ENCODE measurements at regions not wholly inside any gene's neighbourhood (a gene's known extent, or its start where the extent isn't known, plus 50 kb on each side); places are given as distances from the start of the nearest gene placed in this dataset.

DNA sequence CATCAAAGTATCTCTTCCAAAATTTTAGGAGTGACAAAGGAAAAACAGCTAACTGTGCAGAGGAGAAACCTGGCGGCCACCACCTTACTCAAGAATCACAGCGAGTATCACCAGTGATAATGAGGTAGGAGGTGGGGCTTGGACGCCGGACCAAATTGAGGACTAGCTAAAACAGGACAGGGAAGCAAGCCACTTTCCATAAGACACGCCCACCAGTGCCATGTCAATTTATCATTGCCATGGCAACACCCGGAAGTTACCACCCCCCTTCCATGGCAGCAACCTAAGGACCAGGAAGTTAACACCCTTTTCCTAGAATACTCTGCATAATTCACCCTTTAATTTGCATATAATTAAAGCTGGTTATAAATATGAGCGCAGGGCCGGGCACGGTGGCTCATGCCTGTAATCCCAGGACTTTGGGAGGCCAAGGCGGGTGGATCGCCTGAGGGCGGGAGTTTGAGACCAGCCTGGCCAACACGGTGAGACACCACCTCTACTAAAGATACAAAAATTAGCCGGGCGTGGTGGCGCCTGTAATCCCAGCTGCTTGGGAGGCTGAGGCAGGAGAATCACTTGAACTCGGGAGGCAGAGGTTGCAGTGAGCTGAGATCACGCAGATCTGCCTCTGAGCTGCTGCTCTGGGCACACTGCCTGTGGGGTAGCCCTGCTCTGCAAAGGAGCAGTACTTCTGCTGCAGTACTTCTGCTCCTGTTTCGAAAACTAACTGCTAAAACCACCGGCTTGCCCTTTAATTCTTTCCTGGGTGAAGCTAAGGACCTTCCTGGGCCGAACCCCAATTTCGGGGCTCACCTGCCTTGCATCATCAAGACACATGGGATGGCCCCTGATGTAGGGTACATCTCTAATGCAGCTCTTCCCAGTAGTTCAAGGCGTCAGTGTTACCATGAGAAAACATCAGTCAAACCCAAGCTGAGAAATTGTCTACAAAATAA, 116.7 kb downstream of the HMX1 start:
- peak; percentile 25 for DNase-seq

- DNase-seq, result no peak
Measured at GRCh38 chr4:8748236-8748575, 123.4 kb downstream of the HMX1 start.

- peak; percentile 54 for DNase-seq
Measured at GRCh38 chr4:8747467-8748235, 124.0 kb downstream of the HMX1 start.

GRCh38 chr4:8746523-8747466, 124.8 kb downstream of the HMX1 start:
- DNase-seq, result peak; percentile 24

DNA sequence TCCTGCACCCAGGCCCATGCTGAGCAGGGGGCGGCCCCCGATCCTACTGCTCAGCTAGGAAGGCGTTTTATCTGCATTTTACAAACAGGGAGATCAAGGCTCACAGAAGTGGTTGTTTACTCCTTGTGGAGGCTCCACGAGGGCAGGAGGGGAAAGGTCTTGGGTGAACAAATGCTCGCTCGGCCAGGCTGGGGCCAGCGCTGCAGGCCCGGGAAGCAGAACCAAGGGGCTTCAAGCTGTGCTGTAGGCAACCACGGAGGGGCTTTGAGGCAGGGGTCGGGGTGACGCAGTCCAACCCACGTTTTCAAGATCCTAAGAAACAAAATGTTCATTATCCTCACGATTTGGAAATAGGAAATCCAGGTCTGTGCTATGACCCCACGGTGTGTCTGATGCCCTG, 125.8 kb downstream of the HMX1 start:
- DNase-seq, result peak; percentile 37

DNA sequence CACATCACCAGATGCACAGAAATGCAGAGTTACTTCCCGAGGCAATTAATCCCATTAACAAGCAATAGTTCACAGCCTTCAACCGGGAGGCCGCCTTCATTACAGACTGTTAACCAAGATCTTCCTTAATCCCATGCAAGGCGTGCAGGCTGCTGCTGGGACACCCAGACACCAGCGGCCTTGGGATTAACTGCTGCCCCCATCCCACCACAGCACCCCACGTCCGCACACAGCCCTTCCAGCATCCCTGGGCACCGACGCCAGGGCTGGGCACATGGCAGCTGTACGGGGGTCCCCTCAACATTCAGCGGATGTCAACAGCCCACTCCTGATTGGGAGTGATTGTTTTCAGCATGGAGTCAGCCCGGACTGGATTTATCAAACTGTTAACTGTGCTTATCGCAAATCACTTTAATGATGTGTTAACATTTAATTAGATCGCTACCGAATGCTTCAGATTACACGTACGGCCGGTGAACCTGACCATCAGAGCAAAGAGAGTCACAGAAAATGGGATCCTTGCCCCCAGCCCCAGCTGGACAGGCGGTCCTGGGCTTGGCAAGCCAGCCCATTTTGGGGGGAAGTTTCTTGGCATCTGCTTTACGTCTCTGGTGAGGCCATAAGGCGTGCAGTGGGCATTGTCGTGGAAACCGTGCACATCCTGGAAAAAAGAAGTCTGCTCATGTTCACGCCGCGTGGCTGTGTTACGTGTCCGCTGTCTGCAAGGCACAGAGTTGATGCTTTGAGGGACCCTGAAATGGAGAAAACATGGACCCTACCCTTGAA, 126.4 kb downstream of the HMX1 start:
- peak; percentile 43 for DNase-seq

DNA sequence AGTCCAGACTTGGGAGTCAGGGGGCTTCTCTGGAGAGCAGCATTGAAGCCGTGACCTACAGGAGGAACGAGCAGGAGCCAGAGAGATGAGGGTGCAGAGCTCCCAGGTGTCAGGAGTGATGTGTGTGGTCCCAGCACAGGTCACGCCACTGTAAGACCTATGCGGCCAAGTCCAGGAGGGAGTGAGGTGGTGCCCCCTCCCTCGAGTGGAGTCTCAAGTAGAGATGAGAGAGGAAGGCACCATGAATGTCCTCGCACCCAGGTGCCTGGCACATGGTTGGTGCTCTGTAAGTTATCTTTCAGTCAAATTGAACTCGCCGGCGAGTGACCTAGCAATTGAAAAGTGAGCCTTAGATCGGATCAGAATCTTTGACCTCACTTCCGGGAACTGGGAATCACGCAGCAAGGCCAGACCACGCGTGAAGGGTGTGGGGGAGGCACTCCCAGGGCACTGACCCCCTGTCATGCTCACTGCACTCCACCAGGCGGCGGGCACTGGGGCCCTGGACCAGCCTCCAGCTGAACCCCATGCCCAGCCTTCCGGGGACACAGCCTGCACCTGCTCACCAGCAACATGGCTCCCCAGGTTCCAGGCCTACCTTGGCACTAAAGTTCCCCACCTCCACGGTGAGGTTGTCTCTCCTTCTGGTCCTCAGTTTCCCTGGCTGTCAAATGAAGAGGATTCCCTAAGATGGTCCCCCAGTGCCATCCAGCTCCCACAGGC, 127.4 kb downstream of the HMX1 start:
- peak; percentile 47 for DNase-seq

- peak; percentile 29 for DNase-seq
Measured at GRCh38 chr4:8742546-8742945, 129.1 kb downstream of the HMX1 start.

DNA sequence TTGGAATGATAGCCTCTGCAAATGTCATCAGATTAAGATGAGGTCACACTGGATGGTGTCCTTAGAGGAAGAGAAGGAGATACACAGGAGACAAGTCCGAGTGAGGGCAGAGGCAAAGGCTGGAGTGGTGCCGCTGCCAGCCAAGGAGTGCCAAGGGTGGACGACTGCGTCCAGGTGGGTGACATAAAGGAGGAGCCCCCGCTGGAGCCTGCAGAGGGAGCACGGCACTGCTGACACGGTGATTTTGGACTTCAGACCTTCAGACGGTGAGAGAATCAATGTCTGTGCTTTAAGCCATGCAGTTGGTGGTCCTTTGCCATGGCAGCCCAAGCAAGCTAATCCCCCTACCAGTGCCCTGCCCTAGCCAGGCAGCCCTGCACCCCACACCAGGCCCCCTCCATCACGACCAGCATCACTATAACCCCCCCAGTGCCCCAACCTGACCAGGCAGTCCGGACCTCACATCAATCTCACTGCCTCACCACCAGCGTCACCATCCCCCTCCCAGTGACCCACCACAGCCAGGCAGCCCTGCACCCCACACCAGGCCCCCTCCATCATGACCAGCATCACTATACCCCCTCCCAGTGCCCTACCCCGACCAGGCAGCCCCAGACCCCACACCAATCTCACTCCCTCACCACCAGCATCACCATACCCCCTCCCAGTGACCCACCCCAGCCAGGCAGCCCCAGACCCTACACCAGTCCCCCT, 130.0 kb downstream of the HMX1 start:
- DNase-seq, result peak; percentile 44

DNA sequence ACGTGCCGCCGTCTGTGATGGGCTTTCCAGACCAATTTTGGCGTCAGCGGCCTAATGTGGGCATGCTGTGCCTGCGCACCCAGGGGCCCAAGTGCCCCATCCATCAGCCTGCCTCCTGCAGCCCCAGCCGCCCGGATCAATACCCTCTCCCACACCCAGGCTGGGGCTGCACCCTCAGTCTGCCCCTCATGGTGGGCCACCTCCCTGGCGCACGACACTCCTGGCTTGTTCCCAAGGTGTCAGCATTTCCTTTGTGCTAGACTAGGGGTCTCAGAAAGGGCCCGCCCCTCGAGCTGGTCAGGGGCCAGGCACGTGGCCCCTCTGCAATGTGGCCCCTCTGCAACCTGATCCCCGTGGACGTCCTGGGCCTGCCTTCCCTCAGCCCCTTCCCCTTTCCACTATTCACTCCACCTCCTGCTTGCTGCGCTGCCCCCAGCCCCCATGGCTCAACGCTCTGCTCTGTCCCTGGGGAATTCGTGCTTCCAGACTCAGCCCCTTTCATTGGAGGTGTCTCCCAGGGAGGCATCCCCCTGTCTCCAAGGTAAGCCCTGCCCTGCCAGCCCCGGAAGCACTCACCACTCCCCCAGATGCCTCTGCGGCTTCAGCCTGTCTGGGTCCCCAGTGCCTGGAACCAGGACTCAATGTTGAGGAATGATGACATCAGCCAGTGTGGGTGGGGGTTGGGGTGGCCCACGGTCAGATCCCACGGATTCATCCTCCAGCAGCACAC, 130.8 kb downstream of the HMX1 start:
- DNase-seq, result peak; percentile 60

DNA sequence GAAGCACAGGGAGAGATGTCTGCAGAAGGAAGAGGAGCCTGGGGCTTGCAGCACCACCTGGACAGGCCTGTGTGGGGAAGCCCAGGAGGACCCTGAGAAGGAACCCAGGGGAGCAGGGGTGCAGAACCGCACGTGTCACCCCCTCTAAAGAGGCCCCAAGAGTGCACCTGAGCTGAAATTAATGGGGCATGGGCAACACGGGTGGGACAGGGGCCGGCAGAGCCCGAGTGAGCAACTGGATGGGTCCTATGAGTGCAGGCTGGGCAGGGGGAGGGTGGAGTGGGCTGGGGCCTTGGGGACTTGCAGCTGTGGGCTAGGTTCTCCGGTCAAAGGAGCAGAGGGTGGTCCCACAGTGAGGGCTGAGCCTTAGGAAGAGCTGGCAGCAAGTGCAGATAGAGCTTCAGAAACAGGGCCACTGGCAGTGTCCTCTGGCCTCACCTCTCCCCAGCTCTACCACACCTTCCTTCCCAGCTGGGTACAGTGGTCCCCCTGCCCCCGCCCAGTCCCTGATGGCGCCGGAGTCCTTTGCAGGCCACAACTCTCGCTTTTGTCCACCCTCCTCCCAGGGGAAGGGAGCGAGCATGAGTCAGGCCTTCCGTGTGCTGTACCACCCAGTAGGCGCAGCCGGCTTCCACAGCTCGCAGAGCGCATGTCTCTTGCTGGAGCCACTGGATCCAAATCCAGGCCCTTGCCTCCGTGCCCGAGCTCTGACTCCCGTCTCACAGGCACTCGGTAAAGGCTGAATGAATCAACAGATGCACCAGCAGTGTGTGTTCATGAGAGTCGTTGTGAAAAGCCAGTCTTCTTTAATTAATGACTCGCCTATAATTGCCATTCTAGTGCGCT, 131.6 kb downstream of the HMX1 start:
- DNase-seq, result peak; percentile 67

DNA sequence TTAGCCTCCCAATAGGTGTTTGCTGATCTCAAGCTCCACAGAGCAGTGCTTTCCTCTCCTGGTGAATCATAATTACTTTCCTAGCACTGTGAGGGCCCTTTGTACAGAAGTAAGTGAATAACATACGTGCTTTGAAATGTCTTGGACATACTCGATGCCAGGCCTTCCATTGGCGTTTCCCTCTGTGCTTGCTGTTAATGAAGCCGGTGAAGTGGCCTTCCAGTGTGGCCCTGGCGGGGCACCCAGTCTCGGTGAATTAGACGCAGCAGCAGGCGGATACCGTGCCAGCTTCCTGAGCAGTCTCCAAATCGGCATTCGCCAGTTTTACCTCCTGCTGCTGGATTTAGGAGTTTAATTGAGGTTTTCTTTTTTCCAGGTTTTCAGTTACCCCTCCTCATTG, 132.3 kb downstream of the HMX1 start:
- DNase-seq, result no peak

DNA sequence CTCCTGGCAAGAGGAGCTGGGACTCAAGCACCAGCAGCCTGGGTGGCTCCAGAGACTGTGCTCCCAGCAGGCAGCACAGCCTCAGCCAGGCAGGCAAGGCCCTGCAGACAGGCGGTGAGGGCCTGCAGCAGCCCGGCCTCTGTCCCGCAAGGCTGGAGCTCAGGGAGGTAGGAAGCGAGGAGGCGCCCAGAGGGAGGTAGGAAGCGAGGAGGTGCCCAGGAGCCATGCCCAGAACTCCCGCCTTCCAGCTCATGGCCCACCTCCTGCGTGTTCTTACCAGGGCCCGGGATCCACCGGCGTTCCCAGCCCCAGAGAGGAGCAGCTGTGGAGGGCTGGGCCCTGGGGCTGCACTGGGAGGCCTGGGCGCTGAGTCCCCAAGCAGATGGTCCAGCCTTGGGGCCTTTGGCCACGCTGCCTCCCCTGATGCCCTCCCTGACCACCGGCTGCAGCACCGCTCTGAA, 133.1 kb downstream of the HMX1 start:
- peak; percentile 49 for DNase-seq

- peak; percentile 37 for DNase-seq
Measured at GRCh38 chr4:8737601-8738279, 133.9 kb downstream of the HMX1 start.

DNA sequence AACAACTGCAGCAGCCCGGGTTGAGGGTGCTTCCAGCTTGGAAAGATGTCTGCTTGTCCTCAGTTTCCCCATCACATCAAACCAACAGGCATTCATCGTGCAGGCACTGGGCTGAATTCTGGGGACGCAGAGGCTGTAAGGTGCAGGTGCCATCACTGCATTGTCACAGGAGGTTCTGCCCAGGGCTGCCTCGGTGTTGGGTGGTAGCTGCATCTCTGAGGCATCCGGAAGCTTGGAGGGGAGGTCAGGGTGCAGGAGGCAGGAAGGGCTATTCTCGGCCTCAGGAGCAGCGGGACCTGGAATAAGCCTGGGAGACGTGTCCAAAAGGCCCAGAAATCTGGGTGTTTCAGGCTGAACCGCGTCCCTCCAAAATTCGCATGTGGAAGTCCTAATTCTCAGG, 134.6 kb downstream of the HMX1 start:
- DNase-seq, result peak; percentile 23

GRCh38 chr4:8736090-8736825, 135.4 kb downstream of the HMX1 start:
- peak; percentile 63 for DNase-seq

All from islet precursor cell (in vitro differentiated cells).